Activated CD8-positive, alpha-beta T cell treated with anti-CD3 and anti-CD28 coated beads, Interleukin-2, amount 10 ng/mL, durations not matched to agents 7 days and 5 days (primary cell): ENCODE measurements at regions not wholly inside any gene's neighbourhood (a gene's known extent, or its start where the extent isn't known, plus 50 kb on each side); places are given as distances from the start of the nearest gene placed in this dataset.

ENCODE experiments used
- ATAC-seq: fragments of 150-1000 bp; cut with Tn5 transposase; one replicate; pipeline ENCODE4 v1.10.0; 2021; ENCODE audit warnings: moderate library complexity
- CTCF ChIA-PET: fragments of 350-600 bp; sonication (Branson Sonifier 250); formaldehyde crosslinking; loops from one replicate; lab custom pipeline; 2021; ENCODE audit warnings: antibody characterized with exemption; lab: Charles Lee
- POLR2A ChIA-PET: fragments of 350-600 bp; sonication (Branson Sonifier 250); formaldehyde crosslinking; loops from one replicate; lab custom pipeline; 2021; ENCODE audit warnings: antibody characterized with exemption; lab: Charles Lee
- DNase-seq: peaks from one replicate; pipeline ENCODE4 v3.0.0-alpha.2; 2020
- H3K27ac Mint-ChIP-seq: one replicate; pipeline ENCODE4 v1.8.0; 2021; ENCODE audit warnings: mild to moderate bottlenecking, mixed read lengths
- H3K27me3 Mint-ChIP-seq: one replicate; pipeline ENCODE4 v1.8.0; 2021; ENCODE audit warnings: low read depth, mixed read lengths
- H3K36me3 Mint-ChIP-seq: one replicate; pipeline ENCODE4 v1.8.0; 2021; ENCODE audit warnings: low read depth, mixed read lengths
- H3K4me1 Mint-ChIP-seq: one replicate; pipeline ENCODE4 v1.8.0; 2021; ENCODE audit warnings: low read depth, mixed read lengths
- H3K4me3 Mint-ChIP-seq: one replicate; pipeline ENCODE4 v1.8.0; 2021; ENCODE audit warnings: mild to moderate bottlenecking, mixed read lengths
- H3K9me3 Mint-ChIP-seq: one replicate; pipeline ENCODE4 v1.8.0; 2022; ENCODE audit warnings: mixed read lengths; ENCODE audit not compliant: insufficient read depth

GRCh38 chr5:155936520-155937406 is 390.2 kb upstream of the SGCD start:
- H3K9me3 Mint-ChIP-seq: no peaks in the 10 kb centered on the region
- DNase-seq (no peak), ATAC-seq (no peak)
- H3K36me3 Mint-ChIP-seq: no peaks in the 10 kb centered on the region
- H3K4me3 Mint-ChIP-seq: no peak overlapping the region
- ChIA-PET POLR2A (no interaction called here), CTCF (no interaction called here)
- no peak overlapping the region for H3K27ac Mint-ChIP-seq
- no peaks in the 10 kb centered on the region for H3K27me3 Mint-ChIP-seq
- H3K4me1 Mint-ChIP-seq: no peaks in the 10 kb centered on the region

GRCh38 chr5:155938051-155938450 is 388.9 kb upstream of the SGCD start:
- Mint-ChIP-seq H3K4me1 (no peaks in the 10 kb centered on the region), H3K4me3 (no peak overlapping the region), H3K27ac (no peak overlapping the region), H3K9me3 (no peaks in the 10 kb centered on the region), H3K36me3 (no peaks in the 10 kb centered on the region), H3K27me3 (peaks cover 2% of the 10 kb centered on the region)
- no peak for ATAC-seq
- ChIA-PET POLR2A (no interaction called here), CTCF (no interaction called here)
- no peak for DNase-seq

GRCh38 chr5:155941340-155941739 is 385.6 kb upstream of the SGCD start:
- H3K4me3 Mint-ChIP-seq: no peak overlapping the region
- POLR2A ChIA-PET: no interaction called here
- H3K27me3 Mint-ChIP-seq: peaks cover 9% of the 10 kb centered on the region
- peaks cover 3% of the 10 kb centered on the region for H3K4me1 Mint-ChIP-seq
- no peaks in the 10 kb centered on the region for H3K9me3 Mint-ChIP-seq
- H3K36me3 Mint-ChIP-seq: no peaks in the 10 kb centered on the region
- DNase-seq: no peak
- ATAC-seq: no peak
- H3K27ac Mint-ChIP-seq: no peak overlapping the region
- CTCF ChIA-PET: no interaction called here

- ChIA-PET POLR2A (no interaction called here), CTCF (interaction anchor here (0.5 to 1.7 kb wide), 8 partner anchors 10 to 1192 kb away, joined by 3 to 10 read pairs (median 3); no protein-coding TSS in a partner anchor)
- Mint-ChIP-seq H3K27ac (no peak overlapping the region), H3K4me3 (no peak overlapping the region), H3K36me3 (no peaks in the 10 kb centered on the region), H3K9me3 (no peaks in the 10 kb centered on the region), H3K27me3 (peaks cover 9% of the 10 kb centered on the region), H3K4me1 (peaks cover 3% of the 10 kb centered on the region)
- ATAC-seq (no peak), DNase-seq (peak; percentile 46)
Measured at GRCh38 chr5:155943516-155944407, 383.2 kb upstream of the SGCD start.

- CTCF ChIA-PET: no interaction called here
- H3K36me3 Mint-ChIP-seq: no peaks in the 10 kb centered on the region
- DNase-seq: no peak
- POLR2A ChIA-PET: no interaction called here
- no peak overlapping the region for H3K27ac Mint-ChIP-seq
- H3K4me1 Mint-ChIP-seq: peaks cover 3% of the 10 kb centered on the region
- H3K4me3 Mint-ChIP-seq: no peak overlapping the region
- H3K9me3 Mint-ChIP-seq: no peaks in the 10 kb centered on the region
- H3K27me3 Mint-ChIP-seq: peaks cover 8% of the 10 kb centered on the region
- ATAC-seq: no peak
Measured at GRCh38 chr5:155947394-155948062, 379.4 kb upstream of the SGCD start.

- ChIA-PET POLR2A (no interaction called here), CTCF (no interaction called here)
- Mint-ChIP-seq H3K9me3 (no peaks in the 10 kb centered on the region), H3K4me3 (no peak overlapping the region), H3K27me3 (peaks cover 7% of the 10 kb centered on the region), H3K4me1 (peaks cover 2% of the 10 kb centered on the region), H3K36me3 (no peaks in the 10 kb centered on the region), H3K27ac (no peak overlapping the region)
- ATAC-seq (no peak), DNase-seq (no peak)
Measured at GRCh38 chr5:155948576-155948975, 378.4 kb upstream of the SGCD start.

GRCh38 chr5:155952486-155953089 is 374.4 kb upstream of the SGCD start:
- H3K9me3 Mint-ChIP-seq: peaks cover 3% of the 10 kb centered on the region
- POLR2A ChIA-PET: no interaction called here
- H3K4me1 Mint-ChIP-seq: no peaks in the 10 kb centered on the region
- no peaks in the 10 kb centered on the region for H3K27me3 Mint-ChIP-seq
- H3K4me3 Mint-ChIP-seq: no peak overlapping the region
- H3K27ac Mint-ChIP-seq: no peak overlapping the region
- CTCF ChIA-PET: no interaction called here
- no peaks in the 10 kb centered on the region for H3K36me3 Mint-ChIP-seq
- ATAC-seq (no peak), DNase-seq (no peak)

GRCh38 chr5:155953335-155953734 is 373.6 kb upstream of the SGCD start:
- POLR2A ChIA-PET: no interaction called here
- H3K27me3 Mint-ChIP-seq: no peaks in the 10 kb centered on the region
- H3K4me1 Mint-ChIP-seq: no peaks in the 10 kb centered on the region
- DNase-seq (no peak), ATAC-seq (no peak)
- no peak overlapping the region for H3K27ac Mint-ChIP-seq
- no peaks in the 10 kb centered on the region for H3K36me3 Mint-ChIP-seq
- H3K4me3 Mint-ChIP-seq: no peak overlapping the region
- CTCF ChIA-PET: interaction anchor here (0.9 kb wide), 1 partner anchor 10 kb away, joined by 3 read pairs; no protein-coding TSS in a partner anchor
- H3K9me3 Mint-ChIP-seq: peaks cover 3% of the 10 kb centered on the region

- H3K27ac Mint-ChIP-seq: no peak overlapping the region
- CTCF ChIA-PET: no interaction called here
- H3K4me1 Mint-ChIP-seq: no peaks in the 10 kb centered on the region
- H3K9me3 Mint-ChIP-seq: peaks cover 3% of the 10 kb centered on the region
- H3K4me3 Mint-ChIP-seq: no peak overlapping the region
- ATAC-seq: no peak
- no peaks in the 10 kb centered on the region for H3K36me3 Mint-ChIP-seq
- H3K27me3 Mint-ChIP-seq: no peaks in the 10 kb centered on the region
- DNase-seq: no peak
- POLR2A ChIA-PET: no interaction called here
Measured at GRCh38 chr5:155954701-155955445, 372.1 kb upstream of the SGCD start.

GRCh38 chr5:155957884-155958283 is 369.1 kb upstream of the SGCD start:
- H3K27me3 Mint-ChIP-seq: no peaks in the 10 kb centered on the region
- H3K36me3 Mint-ChIP-seq: no peaks in the 10 kb centered on the region
- ATAC-seq (no peak), DNase-seq (no peak)
- no peak overlapping the region for H3K27ac Mint-ChIP-seq
- H3K4me1 Mint-ChIP-seq: no peaks in the 10 kb centered on the region
- no peak overlapping the region for H3K4me3 Mint-ChIP-seq
- ChIA-PET POLR2A (no interaction called here), CTCF (no interaction called here)
- peaks cover 3% of the 10 kb centered on the region for H3K9me3 Mint-ChIP-seq

GRCh38 chr5:155959082-155959481 is 367.9 kb upstream of the SGCD start:
- Mint-ChIP-seq H3K9me3 (peaks cover 3% of the 10 kb centered on the region), H3K36me3 (no peaks in the 10 kb centered on the region), H3K4me1 (no peaks in the 10 kb centered on the region), H3K4me3 (no peak overlapping the region), H3K27ac (no peak overlapping the region), H3K27me3 (no peaks in the 10 kb centered on the region)
- ChIA-PET CTCF (no interaction called here), POLR2A (no interaction called here)
- ATAC-seq: no peak
- DNase-seq: no peak
